GM19455 (cell line): ENCODE measurements at regions not wholly inside any gene's neighbourhood (a gene's known extent, or its start where the extent isn't known, plus 50 kb on each side); places are given as distances from the start of the nearest gene placed in this dataset.
"Not testable (repeated sequence)": the region's sequence is repeated elsewhere in the genome, so short reads cannot be mapped to it uniquely, and the experiment has no call there.

Experiments used
- ATAC-seq: cut with Tn5 transposase; IDR thresholded peaks from one replicate; pipeline ENCODE4 v1.9.1; 2021; ENCODE audit not compliant: unreplicated experiment

DNA sequence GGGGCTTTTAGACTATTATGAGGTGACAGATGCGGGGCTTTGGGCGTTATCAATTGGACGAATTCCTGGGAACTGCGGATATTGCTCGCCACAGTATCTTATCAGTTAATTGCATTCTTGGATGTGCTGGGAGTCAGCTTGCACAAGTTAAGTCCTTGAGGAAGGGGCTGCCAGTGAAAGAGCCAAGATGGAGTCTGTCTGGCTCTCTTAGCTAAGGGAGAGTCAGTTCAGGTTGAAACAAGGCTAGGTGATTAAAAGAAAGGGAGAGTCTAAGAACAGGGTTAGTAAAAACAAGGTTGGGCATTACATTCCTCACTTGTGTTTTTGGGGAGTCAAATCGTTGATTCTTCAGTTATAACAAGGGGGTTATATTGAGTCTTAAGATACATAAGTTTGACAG is 162.5 kb upstream of the CCZ1B start:
- not testable (repeated sequence) for ATAC-seq

DNA sequence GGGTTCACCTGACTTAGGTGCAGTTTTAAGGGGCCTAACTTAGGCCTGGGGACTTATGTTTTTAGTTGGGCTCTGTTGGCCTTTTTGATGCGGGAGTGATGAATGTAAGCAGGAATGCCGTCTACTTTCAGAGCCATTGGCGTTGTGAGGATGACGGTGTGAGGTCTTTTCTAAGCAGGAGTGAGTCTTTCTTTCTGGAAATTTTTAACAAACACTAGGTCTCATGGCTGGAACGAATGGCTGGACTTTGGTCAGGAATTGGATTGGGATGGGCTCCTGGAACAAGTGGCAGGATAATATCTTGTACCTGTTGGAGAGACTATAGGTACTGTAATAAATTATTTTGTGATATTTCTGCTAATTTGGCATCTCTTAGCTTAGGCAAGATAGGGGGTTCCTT is 163.9 kb upstream of the CCZ1B start:
- not testable (repeated sequence) for ATAC-seq

DNA sequence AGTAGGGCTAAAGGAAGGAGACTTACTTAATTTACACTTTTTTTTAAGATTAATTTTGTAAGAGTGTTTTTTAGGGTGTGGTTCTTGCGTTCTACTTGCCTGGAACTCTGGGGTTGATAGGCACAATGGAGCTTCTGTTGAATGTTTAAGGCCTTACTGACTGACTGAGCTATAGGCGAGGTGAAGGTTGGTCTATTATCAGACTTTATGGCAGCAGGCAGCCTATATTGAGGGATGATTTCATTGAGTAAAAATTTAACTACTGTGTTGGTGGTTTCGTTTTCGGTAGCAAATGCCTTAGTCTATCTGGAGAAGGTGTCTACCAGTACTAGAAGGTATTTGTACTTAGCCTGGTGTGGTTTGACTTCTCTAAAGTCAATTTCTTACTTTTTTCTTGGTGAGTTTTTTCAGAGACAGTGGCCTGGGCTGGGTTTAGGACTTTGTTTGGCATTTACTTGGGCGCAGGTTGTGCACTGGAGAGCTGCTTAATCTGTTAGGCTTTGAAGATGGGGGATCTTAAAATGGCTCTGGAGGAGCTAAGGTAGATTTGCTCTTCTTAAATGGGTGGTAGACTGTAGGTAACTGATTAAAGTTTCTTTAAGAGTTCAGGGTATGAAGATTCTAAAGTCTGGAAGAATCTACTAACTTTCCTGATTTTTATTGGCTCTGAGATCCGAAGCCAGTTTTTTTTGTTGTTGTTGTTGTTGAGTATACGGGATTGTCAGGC is 164.5 kb upstream of the CCZ1B start:
- ATAC-seq, result not testable (repeated sequence)

DNA sequence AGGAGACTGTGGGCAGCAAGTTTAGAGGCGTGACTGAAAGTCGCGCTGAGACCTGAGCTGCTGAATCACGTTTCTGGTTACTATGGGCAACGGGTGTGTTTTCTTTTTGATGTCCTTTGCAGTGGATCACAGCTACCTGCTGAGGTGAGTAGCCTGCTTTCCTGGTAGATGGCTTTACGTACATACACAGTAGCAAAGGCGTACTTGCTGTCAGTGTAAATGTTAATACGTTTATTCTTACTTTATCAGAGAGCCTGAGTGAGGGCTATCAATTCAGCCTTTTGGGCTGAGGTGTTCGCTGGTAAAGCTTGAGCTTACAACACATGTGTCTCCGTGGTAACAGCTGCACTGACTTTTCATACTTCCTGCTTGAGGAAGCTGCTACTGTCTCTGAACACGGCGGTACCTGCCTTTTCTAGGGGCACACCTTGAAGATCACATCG is 165.1 kb upstream of the CCZ1B start:
- ATAC-seq, result not testable (repeated sequence)

DNA sequence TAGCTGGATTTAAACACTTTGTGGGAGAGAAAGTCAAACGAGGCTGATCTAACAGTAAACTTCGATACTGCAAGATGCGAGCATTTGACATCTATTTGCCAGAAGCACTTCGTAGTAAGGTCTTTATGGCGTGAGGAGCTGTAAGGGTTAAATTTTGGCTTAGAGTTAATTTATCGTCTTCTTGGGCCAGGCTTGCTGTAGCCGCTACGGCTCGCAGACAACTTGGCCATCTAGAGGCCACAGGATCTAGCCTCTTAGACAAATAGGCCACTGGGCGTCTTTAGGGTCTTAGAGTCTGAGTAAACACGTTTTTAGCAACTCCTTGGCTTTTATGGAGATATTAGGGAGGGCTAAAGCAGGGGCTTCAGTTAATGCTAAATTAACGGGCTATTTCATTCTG is 165.6 kb upstream of the CCZ1B start:
- not testable (repeated sequence) for ATAC-seq

DNA sequence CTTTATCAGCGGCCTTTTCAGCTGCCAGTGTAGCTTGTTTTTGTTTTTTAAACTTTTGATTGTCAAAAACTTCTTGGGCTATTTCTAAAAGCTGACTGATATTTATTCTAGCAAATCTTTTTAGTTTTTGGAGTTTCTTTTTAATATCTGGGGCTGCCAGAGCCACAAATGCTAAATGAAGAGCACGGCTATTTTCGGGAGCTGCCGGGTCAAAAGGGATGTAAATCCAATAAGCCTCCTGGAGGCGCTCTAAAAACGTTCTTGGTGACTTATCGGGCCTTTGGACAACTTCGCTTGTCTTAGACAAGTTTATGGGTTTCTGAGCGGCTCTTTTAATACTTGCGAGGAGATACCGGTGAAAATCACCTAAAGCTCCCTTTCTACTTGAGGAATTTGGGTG is 166.1 kb upstream of the CCZ1B start:
- ATAC-seq, result not testable (repeated sequence)

DNA sequence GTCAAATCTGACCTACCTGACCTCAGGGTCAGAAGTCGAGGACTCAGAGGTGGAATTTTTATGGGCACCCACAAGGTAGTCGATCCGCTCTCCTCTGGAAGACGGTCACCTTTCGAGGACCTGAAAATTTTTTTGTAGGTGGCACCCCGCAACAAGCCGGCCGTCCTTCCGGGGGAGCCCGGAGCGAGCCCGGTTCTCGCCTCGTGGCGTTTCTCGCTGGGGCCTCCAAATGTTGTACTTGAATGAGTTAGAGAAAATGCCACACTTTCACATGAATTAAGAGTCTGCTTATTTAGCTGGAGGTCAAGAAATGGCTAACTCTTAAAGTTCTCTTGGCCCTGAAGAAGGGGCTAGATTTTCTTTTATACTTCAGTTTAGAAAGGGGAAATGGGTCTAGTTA is 169.0 kb upstream of the CCZ1B start:
- not testable (repeated sequence) for ATAC-seq

DNA sequence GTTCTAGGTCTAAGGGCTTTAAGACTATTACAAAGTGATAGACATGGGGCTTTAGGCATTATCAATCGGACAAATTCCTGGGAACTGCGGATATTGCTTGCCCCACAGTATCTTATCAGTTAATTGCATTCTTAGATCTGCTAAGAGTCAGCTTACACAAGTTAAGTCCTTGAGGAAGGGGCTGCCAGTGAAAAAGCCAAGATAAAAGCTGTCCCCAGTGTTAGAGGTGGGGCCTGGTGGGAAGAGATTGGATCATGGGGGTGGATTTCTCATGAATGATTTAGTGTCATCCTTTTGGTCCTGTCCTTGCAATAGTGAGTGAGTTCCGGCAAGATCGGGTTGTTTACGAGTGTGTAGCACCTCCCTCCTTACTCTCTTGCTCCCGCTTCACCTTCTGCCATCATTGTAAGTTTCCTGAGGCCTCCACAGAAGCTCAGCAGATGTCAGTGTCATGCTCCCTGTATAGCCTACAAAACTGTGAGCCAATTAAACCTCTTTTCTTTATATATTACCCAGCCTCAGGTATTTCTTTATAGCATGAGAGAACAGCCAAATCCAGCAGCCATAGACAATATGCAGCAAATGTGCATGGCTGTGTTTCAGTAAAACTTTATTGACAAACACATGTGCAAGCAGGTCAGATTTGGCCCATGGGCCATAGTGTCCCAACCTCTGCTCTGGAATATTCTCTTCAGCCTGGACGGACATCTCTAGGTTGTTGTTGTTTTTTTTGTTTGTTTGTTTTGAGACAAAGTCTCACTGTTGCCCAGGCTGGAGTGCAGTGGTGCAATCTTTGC is 169.6 kb upstream of the CCZ1B start:
- ATAC-seq, result not testable (repeated sequence)

DNA sequence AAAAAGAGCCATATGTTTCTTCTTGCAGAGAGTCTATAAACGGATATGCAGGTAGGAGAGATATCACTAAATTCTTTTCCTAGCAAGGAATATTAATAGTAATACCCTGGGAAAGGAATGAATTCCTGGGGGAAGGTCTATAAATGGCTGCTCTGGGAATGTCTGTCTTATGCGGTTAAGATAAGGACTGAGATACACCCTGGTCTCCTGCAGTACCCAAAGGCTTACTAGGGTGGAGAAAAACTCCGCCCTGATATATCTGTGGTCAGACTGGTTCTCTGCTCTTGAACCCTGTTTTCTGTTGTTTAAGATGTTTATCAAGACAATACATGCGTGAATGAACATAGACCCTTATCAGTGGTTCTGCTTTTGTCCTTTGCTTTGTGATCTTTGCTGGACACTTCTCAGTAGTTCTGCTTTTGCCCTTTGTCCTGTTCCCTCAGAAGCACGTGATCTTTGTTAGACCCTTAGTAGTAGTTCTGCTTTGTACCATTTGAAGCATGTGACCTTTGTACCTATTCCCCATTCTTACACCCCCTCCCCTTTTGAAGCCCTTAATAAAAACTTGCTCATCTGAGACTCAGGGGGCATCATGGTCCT is 173.1 kb upstream of the CCZ1B start:
- not testable (repeated sequence) for ATAC-seq

DNA sequence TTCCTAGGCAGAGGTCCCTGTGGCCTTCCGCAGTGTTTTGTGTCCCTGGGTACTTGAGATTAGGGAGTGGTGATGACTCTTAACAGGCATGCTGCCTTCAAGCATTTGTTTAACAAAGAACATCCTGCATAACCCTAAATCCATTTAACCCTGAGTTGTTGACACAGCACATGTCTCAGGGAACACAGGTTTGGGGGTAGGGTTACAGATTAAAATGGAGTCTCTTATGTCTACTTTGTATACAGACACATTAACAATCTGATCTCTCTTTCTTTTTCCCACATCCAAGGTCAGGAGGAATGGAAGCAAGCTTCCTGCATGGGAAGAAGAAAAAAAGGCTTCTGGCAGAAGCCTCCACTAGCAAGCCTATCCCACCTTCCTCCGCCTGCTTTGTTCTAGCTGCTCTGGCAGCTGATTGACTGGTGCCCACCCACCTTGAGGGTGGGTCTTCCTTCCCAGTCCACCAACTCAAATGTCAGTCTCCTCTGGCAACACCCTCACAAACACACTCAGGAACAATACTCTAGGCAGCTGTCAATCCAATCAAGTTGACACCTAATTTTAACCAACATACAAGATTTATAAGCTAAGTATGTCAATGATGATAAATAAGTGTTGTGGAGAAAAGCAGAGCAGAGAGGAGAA is 176.5 kb upstream of the CCZ1B start:
- ATAC-seq, result no peak

DNA sequence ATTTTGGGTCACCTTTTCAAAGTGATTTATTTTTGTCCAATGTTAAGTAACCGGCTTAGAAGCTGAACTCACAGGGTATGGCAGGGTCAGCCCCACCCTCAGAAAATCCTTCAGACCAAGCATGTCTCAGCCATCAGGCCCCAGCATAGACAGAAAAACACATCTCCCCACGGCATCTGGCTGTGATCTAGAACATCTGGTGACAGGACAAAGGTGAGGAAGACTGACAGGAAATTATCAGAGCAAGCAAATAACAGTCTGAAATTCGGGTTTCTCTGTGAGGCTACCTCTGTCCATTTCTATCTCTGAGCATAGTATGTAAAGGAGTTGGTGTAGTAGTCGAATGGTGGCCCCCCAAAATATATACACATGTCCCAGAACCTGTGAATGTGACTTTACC is 177.0 kb upstream of the C1GALT1 start:
- no peak for ATAC-seq

DNA sequence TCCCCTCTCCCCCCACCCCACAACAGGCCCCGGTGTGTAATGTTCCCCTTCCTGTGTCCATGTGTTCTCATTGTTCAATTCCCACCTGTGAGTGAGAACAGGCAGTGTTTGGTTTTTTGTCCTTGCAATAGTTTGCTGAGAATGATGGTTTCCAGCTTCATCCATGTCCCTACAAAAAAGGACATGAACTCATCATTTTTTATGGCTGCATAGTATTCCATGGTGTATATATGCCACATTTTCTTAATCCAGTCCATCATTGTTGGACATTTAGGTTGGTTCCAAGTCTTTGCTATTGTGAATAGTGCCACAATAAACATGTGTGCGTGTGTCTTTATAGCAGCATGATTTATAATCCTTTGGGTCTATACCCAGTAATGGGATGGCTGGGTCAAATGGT is 176.4 kb upstream of the C1GALT1 start:
- ATAC-seq, result not testable (repeated sequence)

DNA sequence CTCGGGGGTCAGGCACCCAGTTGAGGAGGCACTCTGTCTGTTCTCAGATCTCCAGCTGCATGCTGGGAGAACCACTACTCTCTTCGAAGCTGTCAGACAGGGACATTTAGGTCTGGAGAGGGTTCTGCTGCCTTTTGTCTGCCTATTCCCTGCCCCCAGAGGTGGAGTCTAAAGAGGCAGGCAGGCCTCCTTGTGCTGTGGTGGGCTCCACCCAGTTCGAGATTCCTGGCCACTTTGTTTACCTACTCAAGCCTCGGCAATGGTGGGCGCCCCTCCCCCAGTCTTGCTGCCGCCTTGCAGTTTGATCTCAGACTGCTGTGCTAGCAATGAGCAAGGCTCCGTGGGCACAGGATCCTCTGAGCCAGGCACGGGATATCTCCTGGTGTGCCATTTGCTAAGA is 171.1 kb upstream of the C1GALT1 start:
- ATAC-seq, result not testable (repeated sequence)

DNA sequence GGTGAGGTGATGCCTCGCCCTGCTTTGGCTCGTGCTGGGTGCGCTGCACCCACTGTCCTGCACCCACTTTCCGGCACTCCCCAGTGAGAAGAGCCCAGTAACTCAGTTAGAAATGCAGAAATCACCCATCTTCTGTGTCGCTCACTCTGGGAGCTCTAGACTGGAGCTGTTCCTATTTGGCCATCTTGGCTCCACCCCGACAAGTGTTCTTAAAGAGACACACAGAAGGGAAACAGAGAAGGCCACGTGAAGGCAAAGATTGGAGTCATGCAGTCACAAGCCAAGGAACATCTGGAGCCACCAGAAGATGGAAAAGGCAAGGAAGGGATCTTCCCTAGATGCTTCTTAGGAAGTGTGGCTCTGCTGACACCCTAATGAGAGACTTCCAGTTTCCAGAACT is 170.6 kb upstream of the C1GALT1 start:
- not testable (repeated sequence) for ATAC-seq

DNA sequence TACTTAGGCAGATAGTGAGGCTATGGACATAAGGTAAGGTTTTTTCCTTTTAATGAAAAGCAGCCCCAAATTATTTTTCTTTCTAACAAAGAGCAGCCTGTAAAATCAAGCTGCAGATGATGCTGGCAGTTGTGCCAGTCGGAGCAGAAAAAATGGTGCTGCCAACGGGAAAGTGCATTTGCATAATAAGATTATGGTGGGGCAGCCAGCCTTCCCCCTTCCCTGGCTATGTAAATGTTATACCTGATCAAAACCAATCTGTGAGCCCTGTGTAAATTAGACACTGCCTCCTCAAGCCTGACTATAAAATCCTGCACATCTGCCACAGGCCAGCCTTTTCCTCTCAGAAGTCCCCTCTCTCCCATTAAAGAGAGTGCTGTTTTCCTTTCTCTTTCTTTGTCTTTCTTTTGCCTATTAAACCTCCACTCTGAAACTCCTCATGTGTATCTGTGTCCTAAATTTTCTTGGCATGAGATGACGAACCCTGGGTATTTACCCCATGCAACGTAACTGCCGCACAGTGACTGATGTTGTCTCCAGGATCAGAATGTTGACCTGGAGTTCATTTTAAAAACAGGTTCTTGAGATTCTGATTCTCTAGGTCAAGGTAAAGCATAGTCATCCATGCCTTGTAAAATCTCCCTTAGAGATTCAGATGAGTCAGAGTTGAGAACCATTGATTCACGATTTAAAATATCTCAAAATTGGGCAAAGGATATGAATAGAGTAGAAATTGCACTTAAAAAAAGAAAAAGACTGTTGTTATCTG is 167.3 kb upstream of the C1GALT1 start:
- ATAC-seq, result no peak

DNA sequence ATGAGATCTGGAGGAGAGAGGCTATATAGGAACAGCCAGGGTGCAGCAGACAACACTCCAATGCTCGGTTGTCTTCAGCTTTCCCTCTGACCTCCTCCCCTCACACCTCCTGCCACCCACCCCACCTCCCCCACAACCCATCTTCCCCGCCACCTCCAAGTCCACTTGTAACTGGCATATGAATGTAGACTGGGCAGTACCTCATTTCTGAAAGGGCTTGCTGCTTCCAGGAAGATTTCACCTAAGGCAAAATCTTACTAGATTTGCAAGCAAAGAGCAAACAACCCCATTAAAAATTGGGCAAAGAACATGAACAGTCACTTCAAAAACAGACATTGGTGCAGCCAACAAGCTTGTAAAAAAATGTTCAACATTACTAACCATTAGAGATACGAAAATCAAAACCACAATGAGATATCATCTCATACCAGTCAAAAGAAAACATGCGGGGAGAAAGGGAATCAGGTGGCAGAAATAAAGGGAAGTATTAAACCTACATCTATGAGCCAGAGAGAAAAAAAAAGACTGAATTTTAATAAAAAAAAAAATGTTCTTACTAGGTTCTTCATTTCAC is 164.6 kb upstream of the C1GALT1 start:
- ATAC-seq, result no peak

DNA sequence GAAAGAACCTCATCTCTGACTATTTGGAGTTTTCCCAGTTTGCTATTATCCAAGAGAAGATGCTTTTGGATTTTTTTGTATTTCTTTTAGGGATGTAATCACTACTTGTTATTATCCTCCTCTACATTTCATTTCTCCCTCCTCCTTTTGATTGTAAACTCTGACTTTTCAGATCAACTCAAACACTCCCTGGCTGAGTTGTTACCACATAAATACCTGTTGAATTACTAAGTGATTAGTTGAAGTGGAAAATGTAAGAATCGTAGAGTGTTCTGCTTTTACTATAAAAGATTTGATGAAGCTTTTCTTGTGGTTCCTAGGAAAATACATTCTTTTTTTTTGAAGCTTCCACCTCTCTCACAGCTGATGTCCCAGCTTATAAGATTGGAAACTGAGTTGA is 164.1 kb upstream of the C1GALT1 start:
- no peak for ATAC-seq

DNA sequence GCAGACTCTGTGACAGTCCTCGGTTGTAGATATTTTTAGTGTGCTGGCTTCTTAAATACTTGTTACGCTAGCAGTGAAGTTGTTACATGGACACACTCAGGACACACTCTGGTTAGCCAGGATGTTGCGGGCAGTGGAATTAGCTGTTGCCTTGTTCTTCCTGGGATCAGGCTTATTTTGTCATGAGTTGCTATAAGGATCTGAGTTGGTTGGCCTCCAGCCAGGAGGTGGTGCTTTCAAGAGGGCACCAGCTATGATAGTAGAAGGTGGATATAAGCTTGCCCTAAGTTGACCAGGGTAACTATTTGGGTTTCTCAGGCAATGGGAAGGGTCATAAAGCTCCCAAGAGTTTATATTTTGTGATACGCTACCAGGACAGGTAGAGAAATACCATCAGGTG is 150.1 kb upstream of the C1GALT1 start:
- ATAC-seq, result no peak

DNA sequence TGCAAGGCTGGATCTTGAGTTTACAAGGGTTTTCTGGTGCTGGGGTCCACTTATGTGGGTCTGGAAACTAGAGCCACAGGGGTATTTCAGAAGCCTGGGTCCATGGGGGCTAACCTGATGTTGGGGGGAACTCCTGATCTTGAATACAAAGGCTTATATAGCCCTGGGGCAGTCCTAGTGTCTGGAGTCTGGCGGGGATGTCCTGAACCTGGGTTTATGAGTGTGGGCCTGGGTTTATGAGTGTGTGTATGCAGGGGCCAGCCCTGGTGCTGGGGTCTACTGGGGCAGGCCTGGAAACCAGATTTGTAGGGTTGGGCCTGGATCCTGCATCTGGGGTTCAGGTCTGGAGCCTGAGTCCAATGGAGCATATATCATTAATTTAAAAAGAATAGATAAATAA is 146.5 kb upstream of the C1GALT1 start:
- no peak for ATAC-seq

DNA sequence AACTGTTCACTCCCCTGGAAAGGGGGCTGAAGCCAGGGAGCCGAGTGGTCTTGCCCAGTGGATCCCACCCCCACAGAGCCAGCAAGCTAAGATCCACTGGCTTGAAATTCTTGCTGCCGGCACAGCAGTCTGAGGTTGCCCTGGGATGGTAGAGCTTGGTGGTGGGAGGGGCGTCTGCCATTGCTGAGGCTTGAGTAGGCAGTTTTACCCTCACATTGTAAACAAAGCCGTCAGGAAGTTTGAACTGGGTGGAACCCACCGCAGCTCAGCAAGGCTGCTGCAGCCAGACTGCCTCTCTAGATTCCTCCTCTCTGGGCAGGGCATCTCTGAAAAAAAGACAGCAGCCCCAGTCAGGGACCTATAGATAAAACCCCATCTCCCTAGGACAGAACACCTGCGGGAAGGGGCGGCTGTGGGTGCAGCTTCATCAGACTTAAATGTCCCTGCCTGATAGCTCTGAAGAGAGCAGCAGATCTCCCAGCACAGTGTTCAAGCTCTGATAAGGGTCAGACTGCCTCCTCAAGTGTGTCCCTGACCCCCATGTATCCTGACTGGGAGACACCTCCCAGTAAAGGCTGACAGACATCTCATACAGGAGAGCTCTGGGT is 140.0 kb upstream of the C1GALT1 start:
- ATAC-seq, result not testable (repeated sequence)
